ENCODE measurements at regions not wholly inside any gene's neighbourhood (a gene's known extent, or its start where the extent isn't known, plus 50 kb on each side); places are given as distances from the start of the nearest gene placed in this dataset.

DNA sequence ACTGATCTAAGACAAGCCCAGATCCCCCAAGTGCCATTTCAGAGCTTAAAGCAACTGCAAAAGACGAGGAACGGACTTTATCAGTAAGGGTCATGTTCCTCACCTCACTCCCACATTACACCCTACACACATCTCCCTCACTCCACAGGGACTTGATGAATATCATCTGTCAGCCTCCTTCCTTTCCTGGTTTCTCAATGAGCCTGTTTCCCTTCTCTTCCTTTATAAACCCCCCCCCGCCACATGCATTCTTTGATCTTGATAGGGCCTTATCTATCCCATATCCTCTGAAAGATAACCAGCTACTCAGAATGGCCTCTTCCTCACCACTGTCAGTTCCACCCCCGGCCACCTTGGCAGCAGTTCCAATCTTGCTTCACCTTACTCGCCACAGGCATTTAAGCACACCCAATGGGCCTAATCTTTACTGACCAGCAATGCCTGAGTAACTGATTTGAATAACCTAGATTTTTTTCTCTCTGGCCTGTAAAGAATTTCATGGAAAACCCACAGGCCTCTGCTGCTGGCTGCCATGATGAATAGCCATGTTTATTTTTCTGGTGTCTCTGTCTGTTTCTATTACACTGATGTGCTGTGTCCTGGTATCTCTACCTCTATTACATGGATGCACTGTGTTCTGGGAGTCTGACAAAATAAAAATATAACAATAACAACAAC, 138.7 kb downstream of the PHLDA1 start:
- Histone ChIP-seq H3K4me3 (replicated peaks in 1 of 4; ENCODE audit: control extremely low read depth in 1 of 4, insufficient read depth in 1 of 4, low read depth in 3 of 4, low read length in 4 of 4) (no peak overlapping the region), H3K79me2 (ENCODE audit: control insufficient read depth, insufficient read depth, low read length) (no peaks in the 10 kb centered on the region), H3K9ac (ENCODE audit: insufficient read depth, low read length) (no peak overlapping the region), H3K4me2 (ENCODE audit: extremely low read depth, insufficient read depth, low read length) (no peak overlapping the region), H3K27ac (ENCODE audit: insufficient read depth, low read length) (no peak overlapping the region), H3K36me3 (ENCODE audit: control insufficient read depth, insufficient read depth, low read length) (no peaks in the 10 kb centered on the region), H3K27me3 (ENCODE audit: control insufficient read depth, insufficient read depth, low read length) (no peaks in the 10 kb centered on the region), H2AFZ (ENCODE audit: low read length) (no peak overlapping the region), H3K4me1 (ENCODE audit: control insufficient read depth, extremely low read depth, insufficient read depth, low read length) (peaks cover 3% of the 10 kb centered on the region), H3K9me3 (ENCODE audit: control insufficient read depth, insufficient read depth, low read depth, low read length) (no peaks in the 10 kb centered on the region), H4K20me1 (ENCODE audit: control insufficient read depth, extremely low read depth, insufficient read depth, low read length) (no peaks in the 10 kb centered on the region)
- peak; percentile 44 to 96 for DNase-seq (ENCODE audit: low read depth in 2 of 2)
- TF ChIP-seq EZH2 (IDR thresholded peaks at IDR 0.05; ENCODE audit: low read length, missing control alignments), result no peak
- TF ChIP-seq, protein P1, sequence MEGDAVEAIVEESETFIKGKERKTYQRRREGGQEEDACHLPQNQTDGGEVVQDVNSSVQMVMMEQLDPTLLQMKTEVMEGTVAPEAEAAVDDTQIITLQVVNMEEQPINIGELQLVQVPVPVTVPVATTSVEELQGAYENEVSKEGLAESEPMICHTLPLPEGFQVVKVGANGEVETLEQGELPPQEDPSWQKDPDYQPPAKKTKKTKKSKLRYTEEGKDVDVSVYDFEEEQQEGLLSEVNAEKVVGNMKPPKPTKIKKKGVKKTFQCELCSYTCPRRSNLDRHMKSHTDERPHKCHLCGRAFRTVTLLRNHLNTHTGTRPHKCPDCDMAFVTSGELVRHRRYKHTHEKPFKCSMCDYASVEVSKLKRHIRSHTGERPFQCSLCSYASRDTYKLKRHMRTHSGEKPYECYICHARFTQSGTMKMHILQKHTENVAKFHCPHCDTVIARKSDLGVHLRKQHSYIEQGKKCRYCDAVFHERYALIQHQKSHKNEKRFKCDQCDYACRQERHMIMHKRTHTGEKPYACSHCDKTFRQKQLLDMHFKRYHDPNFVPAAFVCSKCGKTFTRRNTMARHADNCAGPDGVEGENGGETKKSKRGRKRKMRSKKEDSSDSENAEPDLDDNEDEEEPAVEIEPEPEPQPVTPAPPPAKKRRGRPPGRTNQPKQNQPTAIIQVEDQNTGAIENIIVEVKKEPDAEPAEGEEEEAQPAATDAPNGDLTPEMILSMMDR (conservative IDR thresholded peaks at IDR 0.05 in 1 of 2, IDR thresholded peaks at IDR 0.05 in 1 of 2; ENCODE audit: low read depth in 1 of 2, low read length in 2 of 2), result no peak

DNA sequence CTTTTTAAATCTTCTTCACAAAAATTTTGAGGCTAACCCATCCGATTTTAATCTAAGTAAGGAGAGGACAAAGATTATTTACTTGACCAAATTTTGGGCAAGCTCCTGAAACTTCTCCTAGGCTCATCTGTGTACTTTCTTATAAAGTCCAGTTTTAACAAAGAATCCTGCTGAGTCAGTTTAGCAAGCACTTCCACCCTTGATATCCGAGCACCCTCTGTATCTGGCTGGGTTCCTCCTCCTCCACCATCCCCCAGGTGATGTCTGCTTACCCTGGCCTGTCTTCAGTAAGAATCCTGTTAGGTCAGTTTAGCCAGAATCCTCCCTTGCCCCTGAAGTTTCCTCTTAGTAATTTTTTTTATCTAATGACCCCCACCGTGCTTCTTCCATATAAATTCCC, 140.5 kb downstream of the PHLDA1 start:
- Histone ChIP-seq H3K4me1 (ENCODE audit: control insufficient read depth, extremely low read depth, insufficient read depth, low read length) (peaks cover 3% of the 10 kb centered on the region), H2AFZ (ENCODE audit: low read length) (no peak overlapping the region), H3K9ac (ENCODE audit: insufficient read depth, low read length) (no peak overlapping the region), H3K4me3 (replicated peaks in 1 of 4; ENCODE audit: control extremely low read depth in 1 of 4, insufficient read depth in 1 of 4, low read depth in 3 of 4, low read length in 4 of 4) (no peak overlapping the region), H4K20me1 (ENCODE audit: control insufficient read depth, extremely low read depth, insufficient read depth, low read length) (no peaks in the 10 kb centered on the region), H3K4me2 (ENCODE audit: extremely low read depth, insufficient read depth, low read length) (no peak overlapping the region), H3K9me3 (ENCODE audit: control insufficient read depth, insufficient read depth, low read depth, low read length) (no peaks in the 10 kb centered on the region), H3K27ac (ENCODE audit: insufficient read depth, low read length) (no peak overlapping the region), H3K36me3 (ENCODE audit: control insufficient read depth, insufficient read depth, low read length) (no peaks in the 10 kb centered on the region), H3K27me3 (ENCODE audit: control insufficient read depth, insufficient read depth, low read length) (no peaks in the 10 kb centered on the region), H3K79me2 (ENCODE audit: control insufficient read depth, insufficient read depth, low read length) (no peaks in the 10 kb centered on the region)
- DNase-seq (ENCODE audit: low read depth in 2 of 2), result no peak
- TF ChIP-seq EZH2 (IDR thresholded peaks at IDR 0.05; ENCODE audit: low read length, missing control alignments), result no peak

DNA sequence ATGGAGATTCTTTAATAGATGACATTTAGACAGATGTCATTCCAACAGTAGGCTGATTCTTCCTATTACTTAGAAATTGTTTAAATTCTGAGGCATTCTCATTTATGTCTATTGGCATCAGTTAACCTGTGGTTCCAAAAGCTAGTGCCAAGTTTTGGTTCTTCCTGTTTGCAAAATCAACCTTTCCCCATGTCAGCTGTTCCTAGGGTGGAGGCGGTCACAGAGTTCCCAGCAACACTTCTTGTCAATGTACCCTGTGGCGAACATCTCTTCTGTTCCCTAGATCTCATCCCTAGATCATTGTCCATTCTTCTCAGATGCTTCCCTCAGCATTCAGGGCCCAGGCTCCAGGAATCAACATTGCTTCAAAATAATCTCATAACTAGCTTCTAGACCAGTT, 140.9 kb downstream of the PHLDA1 start:
- Histone ChIP-seq H3K79me2 (ENCODE audit: control insufficient read depth, insufficient read depth, low read length) (no peaks in the 10 kb centered on the region), H3K4me2 (ENCODE audit: extremely low read depth, insufficient read depth, low read length) (no peak overlapping the region), H3K9ac (ENCODE audit: insufficient read depth, low read length) (no peak overlapping the region), H3K27me3 (ENCODE audit: control insufficient read depth, insufficient read depth, low read length) (no peaks in the 10 kb centered on the region), H3K9me3 (ENCODE audit: control insufficient read depth, insufficient read depth, low read depth, low read length) (no peaks in the 10 kb centered on the region), H3K4me3 (replicated peaks in 1 of 4; ENCODE audit: control extremely low read depth in 1 of 4, insufficient read depth in 1 of 4, low read depth in 3 of 4, low read length in 4 of 4) (no peak overlapping the region), H2AFZ (ENCODE audit: low read length) (no peak overlapping the region), H3K36me3 (ENCODE audit: control insufficient read depth, insufficient read depth, low read length) (no peaks in the 10 kb centered on the region), H3K4me1 (ENCODE audit: control insufficient read depth, extremely low read depth, insufficient read depth, low read length) (peaks cover 3% of the 10 kb centered on the region), H4K20me1 (ENCODE audit: control insufficient read depth, extremely low read depth, insufficient read depth, low read length) (no peaks in the 10 kb centered on the region), H3K27ac (ENCODE audit: insufficient read depth, low read length) (no peak overlapping the region)
- DNase-seq (ENCODE audit: low read depth in 2 of 2), result no peak
- TF ChIP-seq, protein P1 (conservative IDR thresholded peaks at IDR 0.05 in 1 of 2, IDR thresholded peaks at IDR 0.05 in 1 of 2; ENCODE audit: low read depth in 1 of 2, low read length in 2 of 2), result no peak
- TF ChIP-seq EZH2 (IDR thresholded peaks at IDR 0.05; ENCODE audit: low read length, missing control alignments), result no peak
